Nephron progenitor cell (in vitro differentiated cells): ENCODE measurements at regions not wholly inside any gene's neighbourhood (a gene's known extent, or its start where the extent isn't known, plus 50 kb on each side); places are given as distances from the start of the nearest gene placed in this dataset.
A peak's percentile ranks its signal among the peaks of the same experiment; 100 is the strongest.

Source experiments
- DNase-seq: peaks from one replicate; pipeline ENCODE4 v3.0.0; 2021
- H3K27ac Mint-ChIP-seq: 2 replicates; pipeline ENCODE4 v1.8.0; 2021; ENCODE audit warnings: mild to moderate bottlenecking, moderate library complexity, mixed read lengths
- H3K27me3 Mint-ChIP-seq: 2 replicates; pipeline ENCODE4 v1.8.0; 2021; ENCODE audit warnings: mild to moderate bottlenecking, low read depth, mixed read lengths; ENCODE audit not compliant: poor library complexity
- H3K36me3 Mint-ChIP-seq: 2 replicates; pipeline ENCODE4 v1.8.0; 2021; ENCODE audit warnings: low read depth, mixed read lengths
- H3K4me1 Mint-ChIP-seq: 2 replicates; pipeline ENCODE4 v1.8.0; 2021; ENCODE audit warnings: mixed read lengths
- H3K4me3 Mint-ChIP-seq: 2 replicates; pipeline ENCODE4 v1.8.0; 2021; ENCODE audit warnings: mild to moderate bottlenecking, moderate library complexity, mixed read lengths
- H3K9me3 Mint-ChIP-seq: 2 replicates; pipeline ENCODE4 v1.8.0; 2021; ENCODE audit warnings: mild to moderate bottlenecking, moderate library complexity, mixed read lengths
- TF ChIP-seq, protein P1 (sequence below): fragments of 200-600 bp; sonication (generic); IDR thresholded peaks from 2 replicates; pipeline ENCODE4 v1.5.0; 2021; ENCODE audit warnings: antibody characterized with exemption

DNA sequence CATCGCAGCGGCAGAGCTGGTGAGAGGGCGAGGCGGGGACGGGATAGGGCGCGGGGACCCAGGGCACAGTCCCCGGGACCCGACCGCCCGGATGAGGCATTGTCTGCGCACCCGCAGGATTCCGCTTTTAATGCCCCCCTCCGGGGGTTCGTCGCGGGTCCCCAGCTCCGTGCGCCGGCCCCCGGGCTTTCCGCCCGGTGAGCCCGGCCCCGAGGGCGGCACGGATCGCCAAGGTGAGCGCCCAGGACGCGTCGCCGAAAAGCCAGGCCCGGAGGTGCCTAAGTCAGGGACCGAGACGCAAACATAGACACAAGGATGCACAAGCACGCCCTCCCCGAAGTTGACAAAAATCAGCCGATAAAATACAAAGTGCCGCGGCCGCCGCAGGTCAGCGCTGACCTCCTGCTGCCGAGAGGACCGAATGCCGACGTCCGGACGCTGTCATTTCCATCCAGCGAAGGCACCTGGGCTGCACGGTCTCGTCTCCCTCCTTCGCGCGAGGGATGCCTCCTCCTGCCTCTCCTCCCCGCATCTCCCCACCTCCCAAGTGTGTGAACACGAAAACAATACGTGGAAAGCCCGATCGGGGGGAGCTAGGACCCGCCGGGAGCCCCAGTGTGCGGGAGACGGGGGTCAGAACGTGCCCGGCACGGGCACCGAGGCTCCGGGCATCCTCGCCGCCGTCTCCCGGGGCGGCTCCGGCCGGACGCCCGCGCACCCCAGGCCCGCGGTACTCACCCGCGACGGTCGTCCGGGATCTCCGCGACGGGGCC is 101.1 kb upstream of the SOD1 start:
- peaks cover 5% of the 10 kb centered on the region for H3K27me3 Mint-ChIP-seq
- peak overlapping the region; percentile 87 for H3K4me3 Mint-ChIP-seq
- H3K9me3 Mint-ChIP-seq = peaks cover 1% of the 10 kb centered on the region
- peaks cover 63% of the 10 kb centered on the region for H3K4me1 Mint-ChIP-seq
- H3K36me3 Mint-ChIP-seq = peaks cover 11% of the 10 kb centered on the region
- TF ChIP-seq, protein P1, sequence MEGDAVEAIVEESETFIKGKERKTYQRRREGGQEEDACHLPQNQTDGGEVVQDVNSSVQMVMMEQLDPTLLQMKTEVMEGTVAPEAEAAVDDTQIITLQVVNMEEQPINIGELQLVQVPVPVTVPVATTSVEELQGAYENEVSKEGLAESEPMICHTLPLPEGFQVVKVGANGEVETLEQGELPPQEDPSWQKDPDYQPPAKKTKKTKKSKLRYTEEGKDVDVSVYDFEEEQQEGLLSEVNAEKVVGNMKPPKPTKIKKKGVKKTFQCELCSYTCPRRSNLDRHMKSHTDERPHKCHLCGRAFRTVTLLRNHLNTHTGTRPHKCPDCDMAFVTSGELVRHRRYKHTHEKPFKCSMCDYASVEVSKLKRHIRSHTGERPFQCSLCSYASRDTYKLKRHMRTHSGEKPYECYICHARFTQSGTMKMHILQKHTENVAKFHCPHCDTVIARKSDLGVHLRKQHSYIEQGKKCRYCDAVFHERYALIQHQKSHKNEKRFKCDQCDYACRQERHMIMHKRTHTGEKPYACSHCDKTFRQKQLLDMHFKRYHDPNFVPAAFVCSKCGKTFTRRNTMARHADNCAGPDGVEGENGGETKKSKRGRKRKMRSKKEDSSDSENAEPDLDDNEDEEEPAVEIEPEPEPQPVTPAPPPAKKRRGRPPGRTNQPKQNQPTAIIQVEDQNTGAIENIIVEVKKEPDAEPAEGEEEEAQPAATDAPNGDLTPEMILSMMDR = no peak
- peak; percentile 61 for DNase-seq
- peak overlapping the region; percentile 78 for H3K27ac Mint-ChIP-seq

DNA sequence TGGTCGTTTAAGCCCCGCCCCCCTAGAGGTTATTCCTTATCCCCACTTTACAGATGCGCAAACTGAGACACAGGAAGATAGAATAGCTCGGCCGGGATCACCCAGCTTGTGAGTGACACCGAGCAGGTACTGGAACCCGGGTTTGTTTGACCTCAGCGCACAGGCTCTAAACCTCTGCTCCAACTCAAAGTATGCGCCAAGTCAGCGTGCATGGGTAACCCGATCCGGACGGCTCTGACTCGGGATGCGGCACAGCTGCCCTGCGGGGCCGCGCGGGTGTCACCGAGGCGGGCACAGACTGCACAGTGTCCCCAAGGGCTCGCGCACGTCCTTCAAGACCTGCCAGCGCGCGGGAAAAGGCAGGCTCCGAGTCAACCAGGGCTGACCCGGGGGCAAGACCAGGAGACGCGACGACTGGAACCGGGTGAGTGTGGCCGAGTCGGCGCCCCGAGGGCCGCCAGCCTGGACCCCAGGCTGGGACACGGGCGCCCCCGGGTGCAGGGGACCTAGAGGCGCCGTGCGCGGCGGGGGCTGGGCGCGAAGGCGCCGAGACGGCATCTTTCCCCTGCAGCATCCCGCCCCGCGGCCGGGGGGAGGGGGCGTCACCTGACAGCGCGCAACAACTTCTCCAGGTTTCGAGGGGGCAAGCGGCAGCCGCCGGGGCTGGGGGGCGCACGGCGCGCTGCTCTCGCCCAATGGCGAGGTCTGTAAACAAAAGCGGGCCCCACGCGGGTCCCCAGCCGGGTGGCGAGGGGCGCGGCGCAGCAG is 101.9 kb upstream of the SOD1 start:
- H3K4me1 Mint-ChIP-seq = peaks cover 71% of the 10 kb centered on the region
- H3K36me3 Mint-ChIP-seq = peaks cover 10% of the 10 kb centered on the region
- peak overlapping the region; percentile 87 for H3K4me3 Mint-ChIP-seq
- TF ChIP-seq, protein P1 = no peak
- no peaks in the 10 kb centered on the region for H3K27me3 Mint-ChIP-seq
- peak overlapping the region; percentile 17 for H3K27ac Mint-ChIP-seq
- no peaks in the 10 kb centered on the region for H3K9me3 Mint-ChIP-seq
- peak; percentile 70 for DNase-seq

DNA sequence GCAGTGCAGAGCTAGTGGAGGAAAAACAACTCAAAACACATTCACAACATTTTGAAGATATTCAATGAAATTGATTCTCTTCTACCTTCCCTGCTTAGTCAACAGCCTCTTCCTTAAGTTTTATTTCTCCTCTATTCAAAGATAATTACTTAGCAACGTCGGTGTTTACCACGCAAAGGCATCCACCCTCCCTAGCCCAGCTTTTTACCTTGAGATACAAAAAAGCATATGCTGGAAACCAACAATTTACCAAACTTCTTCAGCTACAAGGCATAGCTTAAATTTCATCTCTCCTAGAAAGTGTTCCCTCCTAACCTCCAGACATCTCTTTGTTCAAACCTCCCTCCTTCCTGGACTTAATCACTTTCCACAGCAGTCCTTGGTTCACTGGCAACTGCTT is 102.8 kb upstream of the SOD1 start:
- Mint-ChIP-seq H3K4me1 (peaks cover 72% of the 10 kb centered on the region), H3K36me3 (peaks cover 9% of the 10 kb centered on the region), H3K27me3 (no peaks in the 10 kb centered on the region), H3K9me3 (no peaks in the 10 kb centered on the region), H3K4me3 (peak overlapping the region; percentile 87), H3K27ac (peak overlapping the region; percentile 17)
- no peak for DNase-seq
- TF ChIP-seq, protein P1 = no peak

DNA sequence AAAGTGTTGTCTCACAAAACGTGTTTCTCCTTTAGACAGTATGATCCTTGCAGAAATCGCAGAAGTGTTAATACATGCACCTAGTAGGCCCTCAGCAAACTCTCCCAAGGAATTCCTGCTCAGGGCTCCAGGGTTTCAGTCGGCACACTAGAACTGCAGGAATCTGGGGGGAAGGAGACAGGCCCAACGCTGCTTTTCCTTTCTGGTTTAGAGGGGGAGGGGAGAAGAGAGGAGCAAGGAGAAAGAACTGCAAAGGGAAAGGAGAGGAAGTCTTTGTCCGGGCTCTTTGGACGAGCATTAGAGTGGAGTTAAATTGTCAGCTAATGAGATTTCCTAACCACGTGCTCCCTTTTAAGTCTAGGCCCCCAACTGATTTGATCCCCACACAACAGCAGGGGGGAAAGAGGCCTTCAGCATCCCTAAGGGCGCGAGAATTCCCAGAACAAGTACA is 103.7 kb upstream of the SOD1 start:
- H3K36me3 Mint-ChIP-seq = peaks cover 15% of the 10 kb centered on the region
- H3K9me3 Mint-ChIP-seq = no peaks in the 10 kb centered on the region
- DNase-seq = no peak
- peaks cover 72% of the 10 kb centered on the region for H3K4me1 Mint-ChIP-seq
- H3K4me3 Mint-ChIP-seq = peak overlapping the region; percentile 87
- no peaks in the 10 kb centered on the region for H3K27me3 Mint-ChIP-seq
- TF ChIP-seq, protein P1 = no peak
- H3K27ac Mint-ChIP-seq = peak overlapping the region; percentile 98

DNA sequence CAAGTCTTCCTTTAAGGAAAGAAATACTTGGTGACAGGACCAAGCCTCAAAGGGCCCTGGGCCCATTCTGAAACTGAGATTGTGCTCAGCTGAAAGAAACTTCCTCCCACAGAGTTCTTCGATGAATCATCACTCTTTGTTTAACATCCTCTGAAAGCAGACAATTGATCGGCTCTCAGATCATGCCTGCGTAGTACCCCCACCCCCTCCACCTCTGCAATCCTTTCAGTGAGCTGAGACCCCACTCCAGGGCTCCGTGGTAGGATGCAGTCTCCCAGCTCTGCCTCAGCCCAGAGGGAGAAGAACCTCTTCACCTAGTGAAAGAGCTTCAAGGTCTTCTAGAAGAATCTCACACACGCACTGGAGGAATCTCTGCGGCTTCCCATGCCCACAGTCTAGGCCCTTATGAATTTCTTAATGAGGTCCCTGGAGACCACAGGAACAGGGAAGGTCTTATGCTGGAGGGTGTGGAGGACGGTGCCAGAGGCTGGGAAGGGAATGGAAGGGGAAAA is 104.9 kb upstream of the SOD1 start:
- H3K4me1 Mint-ChIP-seq = peaks cover 60% of the 10 kb centered on the region
- DNase-seq = no peak

More for the DNA sequence above, 104.9 kb upstream of the SOD1 start:
- Mint-ChIP-seq H3K4me3 (peak overlapping the region; percentile 87), H3K36me3 (peaks cover 27% of the 10 kb centered on the region), H3K27me3 (no peaks in the 10 kb centered on the region), H3K27ac (peak overlapping the region; percentile 98), H3K9me3 (peaks cover 12% of the 10 kb centered on the region)
- TF ChIP-seq, protein P1 = no peak
